HG03342 (cell line): ENCODE measurements at regions not wholly inside any gene's neighbourhood (a gene's known extent, or its start where the extent isn't known, plus 50 kb on each side); places are given as distances from the start of the nearest gene placed in this dataset.
"Not testable (repeated sequence)": the region's sequence is repeated elsewhere in the genome, so short reads cannot be mapped to it uniquely, and the experiment has no call there.

ENCODE experiments used
- ATAC-seq: cut with Tn5 transposase; IDR thresholded peaks from one replicate; pipeline ENCODE4 v1.9.1; 2021; ENCODE audit warnings: mild to moderate bottlenecking, moderate library complexity; ENCODE audit not compliant: unreplicated experiment

- ATAC-seq, result no peak
Measured at GRCh38 chr12:91704446-91704845, 441.2 kb downstream of the BTG1 start.

DNA sequence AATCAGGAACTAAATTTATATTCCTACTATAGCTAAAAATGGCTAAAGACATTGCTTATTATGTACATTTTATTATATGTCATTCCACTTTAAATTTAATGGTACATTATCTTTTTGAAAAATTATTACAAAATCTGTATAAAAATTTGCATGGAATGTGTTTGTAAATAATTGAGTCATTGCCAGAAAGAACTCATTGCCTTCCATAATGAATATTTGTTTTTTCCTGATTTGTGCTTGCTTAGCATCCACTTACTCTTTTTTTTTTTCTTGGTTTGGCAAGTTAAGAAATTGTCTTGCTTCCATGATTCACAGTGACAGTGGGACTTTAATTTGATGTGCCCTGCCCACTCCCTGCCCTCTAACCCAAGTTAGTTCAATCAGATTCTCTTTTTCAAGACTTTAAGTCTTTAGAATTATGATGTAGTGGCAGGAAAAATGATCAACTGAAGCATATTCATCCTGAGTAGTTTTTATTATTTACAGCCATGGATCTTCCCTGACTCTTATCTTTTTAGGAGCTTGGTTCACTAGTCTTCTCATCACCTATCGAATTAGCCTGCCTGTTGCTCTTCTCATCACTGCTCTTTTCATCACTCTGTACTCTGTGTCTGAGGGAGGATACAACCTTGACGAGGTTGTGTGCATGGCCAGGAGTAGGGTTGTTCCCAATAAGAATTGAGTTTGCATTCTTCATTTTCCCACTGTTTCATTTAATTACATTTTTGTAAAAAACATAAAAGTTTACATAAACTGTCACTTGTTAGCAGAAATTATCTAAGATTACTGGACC lies 442.0 kb downstream of the BTG1 start:
- no peak for ATAC-seq

DNA sequence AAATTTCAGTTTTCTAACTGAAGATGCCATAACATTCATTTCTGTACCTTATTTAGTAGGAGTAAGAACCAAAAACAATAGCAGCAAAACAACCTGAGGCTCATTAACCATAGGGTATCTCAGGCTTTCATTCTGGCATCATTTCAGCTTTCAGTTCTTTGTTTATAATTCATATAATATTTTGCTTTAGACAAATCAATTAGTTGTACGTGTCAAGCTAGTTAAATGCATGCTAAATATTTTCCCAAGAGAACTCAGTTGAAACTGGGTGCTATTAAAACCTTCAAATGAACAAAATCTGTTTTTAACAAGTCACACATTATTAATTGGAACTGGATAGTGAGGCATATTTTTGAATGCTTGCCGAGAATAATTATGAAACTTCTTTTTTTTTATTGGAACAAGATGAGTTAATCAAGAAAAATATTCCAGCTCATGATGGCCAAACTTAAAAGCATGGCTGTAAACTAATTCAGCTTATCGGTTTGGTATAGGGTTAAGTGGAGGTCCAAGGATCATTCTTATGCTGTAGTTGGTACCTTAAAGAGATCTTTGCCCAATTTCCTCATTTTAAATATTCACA lies 442.7 kb downstream of the BTG1 start:
- ATAC-seq, result no peak

GRCh38 chr12:91695964-91696363 lies 449.7 kb downstream of the BTG1 start:
- no peak for ATAC-seq

- not testable (repeated sequence) for ATAC-seq
Measured at GRCh38 chr12:91695406-91695805, 450.2 kb downstream of the BTG1 start.

GRCh38 chr12:91690531-91690930 lies 455.1 kb downstream of the BTG1 start:
- no peak for ATAC-seq

GRCh38 chr12:91687052-91688017 lies 458.3 kb downstream of the BTG1 start:
- peak; percentile 51 for ATAC-seq

- ATAC-seq, result no peak
Measured at GRCh38 chr12:91685917-91686316, 459.7 kb downstream of the BTG1 start.

DNA sequence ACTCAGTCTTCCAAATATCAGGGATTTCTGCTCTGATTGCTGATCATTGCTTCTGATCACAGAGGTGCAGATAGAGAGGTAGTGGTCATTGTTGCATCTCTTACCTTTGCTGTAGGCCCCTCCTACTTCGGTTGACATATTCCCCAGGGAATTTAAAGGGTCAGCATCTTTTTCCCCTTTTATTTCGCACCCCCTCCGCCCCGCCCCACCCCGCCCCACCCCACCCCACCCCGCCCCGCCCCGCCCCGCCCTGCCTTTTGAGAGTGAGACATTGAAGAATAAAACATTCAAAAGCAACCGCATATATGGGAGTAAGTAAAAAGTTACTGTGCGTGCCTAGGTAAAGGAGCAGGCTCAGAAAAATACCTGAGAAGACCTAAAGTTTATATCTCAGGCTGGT lies 463.9 kb downstream of the BTG1 start:
- ATAC-seq, result no peak

GRCh38 chr12:91680864-91681263 lies 464.8 kb downstream of the BTG1 start:
- no peak for ATAC-seq

DNA sequence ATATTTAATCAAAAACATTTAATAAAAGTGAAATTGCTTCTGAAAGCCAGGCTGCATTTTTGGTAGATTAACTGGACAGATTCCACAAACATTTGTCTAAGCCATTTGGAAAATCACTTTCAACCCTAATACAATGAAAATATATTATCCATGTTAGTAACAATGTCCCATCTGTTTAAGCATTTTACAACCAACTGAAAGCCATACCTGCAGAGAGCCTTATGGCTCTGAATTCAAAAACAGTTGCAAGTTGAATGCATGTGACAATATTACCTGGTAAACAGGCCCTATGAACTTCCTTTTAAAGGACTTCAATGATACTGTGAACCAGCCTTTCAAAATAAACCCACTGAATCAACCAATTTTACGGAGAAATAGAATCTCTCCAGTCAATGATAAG lies 468.1 kb downstream of the BTG1 start:
- no peak for ATAC-seq

DNA sequence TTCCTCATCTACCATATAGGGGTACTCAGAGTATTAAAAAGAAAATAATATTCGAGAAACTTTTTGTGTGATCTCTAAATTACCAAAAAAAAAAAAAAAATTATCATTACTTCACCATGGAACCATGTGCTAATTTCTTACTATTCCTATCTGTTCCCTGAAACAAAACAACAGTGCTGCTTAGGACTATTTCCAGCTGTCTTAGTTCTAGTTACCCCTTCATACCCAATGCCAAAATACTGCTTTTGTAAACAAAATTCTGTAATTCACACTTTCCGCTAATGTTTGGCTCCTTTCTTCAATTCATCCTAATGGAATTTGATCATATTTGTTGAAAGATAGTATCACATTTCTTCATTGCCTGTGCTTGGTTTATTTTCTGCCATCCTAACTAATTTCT lies 470.2 kb downstream of the BTG1 start:
- ATAC-seq, result no peak

DNA sequence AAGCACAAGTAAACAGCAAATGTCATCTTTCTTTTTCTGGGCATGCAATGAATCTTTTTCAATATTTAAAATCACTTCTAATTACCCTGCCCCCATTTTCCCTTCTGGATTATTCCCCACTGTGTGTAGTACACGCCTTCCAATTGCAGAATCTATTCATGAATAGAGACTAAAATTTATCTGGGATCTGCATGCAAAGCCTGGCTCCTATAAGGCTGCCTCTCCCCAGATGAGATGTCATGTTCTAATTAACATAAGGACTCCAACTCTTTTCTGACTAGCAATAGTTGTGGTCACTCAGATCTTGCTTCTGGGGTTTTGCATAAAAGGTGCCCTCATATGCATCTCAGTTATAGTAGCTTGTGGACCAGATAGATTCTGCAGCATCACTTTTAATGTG lies 473.5 kb downstream of the BTG1 start:
- ATAC-seq, result no peak

DNA sequence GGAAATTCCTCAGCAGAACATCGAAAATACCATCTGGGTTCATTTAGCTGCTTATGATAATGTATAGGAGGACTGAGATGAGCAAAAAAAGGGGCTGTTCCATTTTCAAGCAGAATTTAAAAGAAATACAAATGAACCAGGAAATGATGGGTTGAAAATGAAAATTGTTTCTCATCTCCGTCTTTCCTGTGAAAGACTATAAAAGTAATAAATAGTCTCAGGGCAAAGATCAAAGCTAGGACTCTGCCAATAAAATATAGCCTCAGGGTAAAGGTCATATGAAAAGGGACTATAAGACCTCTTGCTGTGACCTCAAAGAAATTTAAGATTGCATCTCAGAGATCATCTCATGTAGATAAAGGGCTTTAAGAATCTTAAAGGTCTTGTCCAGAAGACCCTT lies 478.0 kb downstream of the BTG1 start:
- ATAC-seq, result no peak

DNA sequence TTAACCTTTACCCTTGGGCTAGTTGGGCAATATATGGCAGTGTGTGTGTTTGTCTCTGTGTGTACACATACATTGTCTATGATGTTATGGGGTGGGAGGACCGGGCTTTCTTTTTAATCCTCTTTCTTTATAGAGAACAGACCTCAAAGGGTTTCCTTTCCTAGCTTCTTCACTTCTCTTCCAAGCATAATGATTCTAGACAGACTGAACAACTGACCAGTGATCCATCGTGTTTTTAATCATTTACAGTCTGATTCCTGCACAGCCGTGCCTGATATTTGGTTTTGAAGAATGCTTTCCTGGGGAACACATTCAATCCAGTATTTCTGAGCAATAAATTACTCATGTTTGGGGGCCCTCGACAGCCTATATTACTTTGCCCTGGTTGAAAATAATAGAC lies 481.1 kb upstream of the DCN start:
- ATAC-seq, result no peak

- no peak for ATAC-seq
Measured at GRCh38 chr12:91663310-91663709, 480.7 kb upstream of the DCN start.

GRCh38 chr12:91662021-91662420 lies 479.4 kb upstream of the DCN start:
- no peak for ATAC-seq

- ATAC-seq, result no peak
Measured at GRCh38 chr12:91657032-91657431, 474.4 kb upstream of the DCN start.

DNA sequence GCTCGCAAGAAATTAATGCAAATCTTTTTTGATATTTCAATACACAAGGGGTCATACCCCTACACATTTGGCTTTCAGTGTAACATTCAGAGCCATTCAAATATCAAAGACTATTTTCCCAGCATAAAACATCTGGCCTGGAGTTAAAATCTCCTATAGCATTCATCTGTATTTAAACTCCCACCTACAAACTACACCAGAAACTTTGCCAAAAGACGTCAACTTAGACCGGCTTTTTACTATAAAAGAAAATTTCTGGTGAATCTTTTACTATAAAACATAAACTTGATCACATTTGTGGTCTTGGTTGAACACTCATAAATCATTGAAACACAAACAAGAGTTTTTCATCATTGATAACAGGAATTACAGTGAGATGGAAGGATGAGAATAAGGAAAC lies 473.3 kb upstream of the DCN start:
- ATAC-seq, result no peak

- ATAC-seq, result no peak
Measured at GRCh38 chr12:91654087-91654486, 471.5 kb upstream of the DCN start.

DNA sequence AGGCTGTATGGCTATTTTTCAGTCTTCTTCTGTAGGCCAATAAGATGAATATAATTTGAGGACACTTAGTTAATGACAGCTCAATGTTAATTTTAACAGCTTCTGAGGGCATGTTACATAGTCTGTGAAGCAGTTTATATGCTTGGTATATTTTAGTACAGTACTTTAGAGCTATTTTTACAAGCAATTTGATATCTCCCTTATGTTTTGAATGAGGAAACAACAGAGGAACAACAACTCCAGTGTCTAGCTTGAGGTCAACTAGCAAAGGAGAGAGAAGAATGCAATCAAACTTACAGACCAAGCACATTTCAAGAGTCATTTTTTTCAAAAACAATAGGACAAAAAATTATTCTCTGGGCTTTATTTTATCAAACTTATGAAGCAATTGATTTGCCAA lies 469.1 kb upstream of the DCN start:
- no peak for ATAC-seq

DNA sequence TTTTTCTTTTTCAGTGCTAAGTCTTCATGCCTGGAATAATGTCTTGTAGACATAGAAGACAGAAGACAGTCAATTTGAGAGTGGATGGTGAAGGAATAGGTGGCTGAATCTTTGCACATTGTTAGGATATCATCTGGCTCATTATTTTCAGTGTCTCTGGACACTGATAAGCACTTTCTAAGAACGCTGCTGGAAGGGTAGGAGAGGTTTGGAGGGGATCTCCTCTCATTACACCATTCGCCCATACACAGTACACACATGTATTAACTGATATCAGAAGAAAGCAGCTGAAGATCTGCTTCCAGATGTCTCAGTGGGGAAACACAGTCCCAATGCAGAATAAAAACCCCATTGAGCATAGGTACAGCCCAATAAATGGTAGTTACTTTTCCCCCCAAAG lies 461.1 kb upstream of the DCN start:
- ATAC-seq, result no peak
